ENCODE measurements at regions not wholly inside any gene's neighbourhood (a gene's known extent, or its start where the extent isn't known, plus 50 kb on each side); places are given as distances from the start of the nearest gene placed in this dataset.

- DNase-seq, result peak; percentile 28
These were observed 313.4 kb upstream of the SLC7A11 start for GRCh38 chr4:138555584-138555983.

DNA sequence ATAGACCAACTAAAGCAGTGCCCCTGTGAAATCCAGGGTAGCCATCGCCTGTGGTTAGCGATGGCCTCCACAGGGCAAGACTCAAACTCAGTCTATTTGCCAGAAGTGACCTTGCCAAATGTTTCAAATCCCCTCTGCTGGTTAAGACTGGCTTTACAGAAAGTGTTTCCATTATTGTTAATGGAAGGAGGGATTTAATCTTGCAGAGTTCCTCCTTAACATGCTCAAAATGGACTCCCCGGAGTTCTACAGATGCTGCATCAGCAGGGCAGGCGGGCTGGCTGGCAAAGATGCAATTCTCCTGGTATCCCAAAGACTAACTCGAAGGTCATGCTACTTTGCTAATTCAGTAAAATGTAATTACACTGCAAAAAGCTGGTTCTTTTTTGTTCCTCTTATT, 313.0 kb upstream of the SLC7A11 start:
- no peak for DNase-seq

- no peak for DNase-seq
These were observed 311.1 kb upstream of the SLC7A11 start for GRCh38 chr4:138553001-138553845.

DNA sequence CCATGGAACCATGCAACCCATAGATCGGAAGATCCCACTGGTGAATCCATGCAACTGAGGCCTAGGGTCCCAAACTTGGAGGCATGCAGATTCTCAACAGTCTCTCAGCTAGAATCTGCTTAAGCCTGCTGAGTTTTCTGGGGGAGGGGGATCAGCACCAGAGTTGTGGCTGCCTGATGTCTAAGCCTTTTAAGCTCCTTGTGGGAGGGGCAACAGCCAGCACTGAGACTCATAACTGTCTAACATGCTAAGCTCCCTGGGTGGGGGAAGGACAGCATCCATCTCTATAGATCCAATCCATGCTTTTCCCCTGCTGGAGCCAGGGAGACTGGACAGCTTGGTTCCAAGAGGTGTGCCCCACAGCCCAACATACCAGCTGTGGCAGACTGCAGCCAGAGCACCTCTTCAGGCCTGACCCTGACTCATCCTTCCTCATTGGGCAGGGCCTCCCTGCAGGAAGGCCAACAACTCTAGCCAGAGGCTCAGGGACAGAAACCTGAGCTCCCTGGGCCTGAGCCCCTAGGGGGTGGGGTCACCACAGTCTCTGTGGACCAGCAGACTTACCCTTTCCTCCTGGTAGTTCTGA, 300.1 kb upstream of the SLC7A11 start:
- no peak for DNase-seq

DNA sequence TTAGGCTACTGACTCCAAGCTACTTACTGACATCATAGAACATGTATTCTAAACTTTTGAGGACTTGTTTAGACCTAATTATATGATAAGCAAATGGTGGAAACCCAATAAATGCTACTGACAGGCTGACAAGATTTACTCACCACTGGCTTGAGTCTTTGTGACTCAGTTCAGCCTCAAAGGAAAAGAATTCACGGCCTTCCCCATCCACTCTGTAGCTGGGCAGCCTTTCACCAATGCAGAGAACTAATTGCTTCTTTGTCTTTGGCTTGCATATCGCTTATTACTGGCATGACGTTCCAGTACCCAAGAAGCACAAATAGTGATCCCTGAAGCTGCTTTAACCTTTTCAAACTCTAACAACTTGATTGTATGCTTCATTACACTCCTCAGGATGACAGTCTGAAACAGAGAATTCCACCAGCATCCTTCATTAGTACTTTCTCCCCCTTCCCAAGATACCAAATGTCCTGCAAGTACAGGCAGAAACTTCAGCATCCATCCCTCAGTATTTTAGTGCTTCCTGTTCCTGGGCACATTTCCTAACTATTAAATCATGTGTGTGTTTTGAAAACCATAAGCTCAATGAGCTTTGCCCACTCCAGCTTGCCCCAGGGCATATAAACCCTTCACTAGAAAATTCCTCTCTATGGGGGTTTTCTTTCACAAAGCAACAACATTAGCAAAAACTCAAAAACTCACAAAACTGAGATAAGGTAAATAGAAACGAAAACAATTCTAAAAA, 298.1 kb upstream of the SLC7A11 start:
- DNase-seq, result no peak

DNA sequence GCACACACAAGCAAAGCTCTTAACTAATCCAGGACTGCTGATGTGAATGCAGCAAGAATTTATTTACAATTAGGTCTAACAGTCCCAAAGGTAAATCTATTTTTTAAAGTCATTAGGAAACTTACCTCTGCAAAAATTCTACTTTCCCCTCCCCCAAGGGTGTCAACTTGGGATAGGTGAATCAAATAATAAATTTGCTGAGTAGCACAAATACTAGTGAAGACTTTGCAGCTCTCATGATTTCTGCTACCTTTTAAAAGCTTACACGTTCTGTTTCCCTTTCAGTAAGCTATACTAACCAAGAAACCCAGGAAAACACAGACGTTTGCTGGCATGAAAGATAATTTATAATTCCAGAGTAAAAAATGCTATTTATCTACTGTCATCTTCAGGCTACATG, 296.6 kb upstream of the SLC7A11 start:
- DNase-seq, result no peak

DNA sequence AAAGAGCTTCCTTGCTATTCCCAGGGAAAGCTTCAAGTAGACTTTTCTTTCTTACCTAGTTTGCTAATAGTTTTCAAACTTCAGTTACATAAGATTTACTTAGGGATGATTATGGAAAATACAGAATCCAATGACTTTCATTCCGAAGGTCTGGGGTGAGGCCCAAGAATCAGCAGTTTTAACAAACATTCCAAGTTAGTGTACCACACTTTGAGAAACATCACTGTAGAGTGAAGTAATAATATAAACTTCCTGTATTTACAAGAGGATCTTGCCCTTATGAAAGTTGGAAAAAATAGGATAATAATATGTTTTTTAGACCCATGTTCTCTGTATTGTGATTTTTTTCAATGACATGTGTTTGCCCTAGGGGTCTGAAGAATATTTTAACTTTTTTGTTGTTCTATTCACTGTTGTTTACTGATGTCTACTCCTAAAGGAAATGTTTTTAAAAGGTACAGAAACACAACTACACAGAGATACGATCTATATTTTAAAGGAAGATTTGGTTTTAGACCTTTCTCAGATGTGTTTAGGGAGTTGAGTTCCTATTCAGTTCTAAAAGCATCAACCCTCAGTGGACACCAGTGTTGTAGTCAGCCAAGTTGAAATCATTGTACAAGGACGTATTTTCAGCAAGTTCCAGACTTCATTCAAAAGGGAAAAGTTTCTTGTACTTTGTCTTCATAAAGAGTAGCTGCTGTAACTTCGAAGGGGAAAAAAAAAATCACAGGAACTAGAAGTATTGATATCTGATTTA, 295.8 kb upstream of the SLC7A11 start:
- DNase-seq, result no peak

GRCh38 chr4:138535316-138535715, 293.2 kb upstream of the SLC7A11 start:
- no peak for DNase-seq

DNA sequence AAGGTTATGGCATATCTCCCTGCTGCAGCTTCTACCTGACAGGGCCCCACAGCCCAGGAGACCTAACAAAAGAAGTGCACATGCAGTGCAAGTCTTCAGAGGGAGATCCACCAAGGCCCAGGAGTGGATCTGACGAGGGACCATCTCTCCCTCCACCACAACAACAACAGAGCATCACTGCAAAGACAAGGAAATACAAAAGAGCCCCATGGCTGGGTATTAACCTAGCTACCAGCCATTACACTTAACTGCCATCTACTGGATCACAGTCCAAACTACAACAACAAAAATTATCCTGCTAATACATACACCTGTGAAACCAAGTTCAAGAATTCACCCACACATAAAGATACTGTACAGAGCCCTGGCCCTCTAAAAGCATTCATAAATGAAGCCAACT, 280.2 kb upstream of the SLC7A11 start:
- peak; percentile 62 for DNase-seq

- no peak for DNase-seq
These were observed 279.7 kb upstream of the SLC7A11 start for GRCh38 chr4:138521809-138522208.

- DNase-seq, result no peak
These were observed 277.3 kb upstream of the SLC7A11 start for GRCh38 chr4:138519436-138519835.

DNA sequence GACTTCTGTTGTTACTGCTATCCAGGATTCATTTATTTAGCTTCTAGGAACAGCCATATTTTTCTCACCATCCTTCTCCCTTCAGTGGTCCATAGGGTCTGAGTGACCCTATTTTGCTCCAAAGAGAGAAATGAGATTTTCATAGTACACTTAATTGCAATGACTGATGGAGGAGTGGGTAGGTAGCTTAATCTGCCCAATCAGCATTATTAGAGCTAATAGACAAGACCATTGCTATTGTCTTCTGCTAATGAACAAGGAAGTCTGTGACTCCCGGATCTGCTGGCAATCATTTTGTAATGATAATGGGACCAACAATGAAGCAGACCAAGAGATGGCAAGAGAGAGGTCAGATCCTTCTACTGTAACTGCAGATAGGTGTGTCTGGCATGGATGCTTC, 271.4 kb upstream of the SLC7A11 start:
- DNase-seq, result no peak

GRCh38 chr4:138512756-138513155, 270.6 kb upstream of the SLC7A11 start:
- DNase-seq, result no peak

DNA sequence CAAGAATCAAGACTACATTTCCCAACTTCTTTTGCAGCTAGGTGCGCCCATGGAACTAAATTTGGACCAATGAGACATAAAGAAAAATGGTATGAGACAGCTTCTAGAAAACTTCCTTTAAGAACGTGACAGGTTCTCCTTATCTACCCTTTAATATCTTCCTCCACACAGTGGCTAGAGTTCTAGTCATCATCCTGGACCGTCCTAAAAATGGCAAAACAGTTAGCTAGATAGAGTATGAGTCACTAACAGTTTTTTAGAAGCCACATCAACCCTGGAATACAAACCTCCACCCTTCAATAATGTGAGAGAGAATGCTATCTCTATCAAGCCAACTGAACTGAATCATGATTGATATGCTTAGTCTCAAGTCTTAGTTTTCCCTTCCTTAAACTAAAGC, 267.9 kb upstream of the SLC7A11 start:
- no peak for DNase-seq

DNA sequence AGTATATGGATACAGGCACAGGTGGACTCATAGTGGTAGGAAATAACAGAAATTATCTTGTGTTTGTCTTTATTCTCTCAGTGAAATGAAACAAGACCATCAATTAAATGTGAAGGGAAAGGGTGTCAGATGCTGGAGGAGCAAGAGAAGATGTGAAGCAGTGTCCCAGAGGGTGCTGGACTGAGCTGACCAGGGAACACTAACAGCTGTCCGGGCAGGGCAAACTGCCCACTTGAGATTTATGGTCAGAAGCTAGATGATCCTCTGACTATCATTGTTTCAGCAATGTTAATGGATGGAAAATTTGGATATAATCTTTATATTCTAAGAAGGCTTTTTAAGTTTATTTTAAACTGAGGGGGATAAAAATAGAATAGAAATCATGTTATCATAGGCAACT, 267.2 kb upstream of the SLC7A11 start:
- DNase-seq, result no peak

- DNase-seq, result no peak
These were observed 265.4 kb upstream of the SLC7A11 start for GRCh38 chr4:138507522-138507921.

GRCh38 chr4:138501614-138502013, 259.5 kb upstream of the SLC7A11 start:
- DNase-seq, result peak; percentile 6

DNA sequence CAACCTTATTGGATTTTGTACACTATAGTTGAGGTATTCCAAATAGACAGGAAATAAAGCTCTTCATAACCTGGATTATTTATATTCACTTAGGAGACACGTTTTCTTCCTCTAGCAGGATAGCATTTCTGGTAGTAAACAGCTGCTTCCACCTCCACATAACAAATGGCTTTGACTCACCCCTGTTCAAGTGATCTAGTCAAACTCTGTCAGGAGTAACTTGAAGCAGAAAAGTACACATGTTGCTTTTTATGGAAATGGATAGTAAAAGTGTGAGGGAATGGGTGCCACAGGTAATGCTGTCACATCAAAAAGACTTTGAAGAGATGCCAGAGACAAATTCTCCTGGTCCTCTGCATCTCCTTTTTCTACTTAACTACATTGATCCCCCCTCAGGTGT, 258.7 kb upstream of the SLC7A11 start:
- no peak for DNase-seq

GRCh38 chr4:138499627-138500026, 257.5 kb upstream of the SLC7A11 start:
- DNase-seq, result no peak

- peak; percentile 51 for DNase-seq
These were observed 252.8 kb upstream of the SLC7A11 start for GRCh38 chr4:138494931-138495330.

DNA sequence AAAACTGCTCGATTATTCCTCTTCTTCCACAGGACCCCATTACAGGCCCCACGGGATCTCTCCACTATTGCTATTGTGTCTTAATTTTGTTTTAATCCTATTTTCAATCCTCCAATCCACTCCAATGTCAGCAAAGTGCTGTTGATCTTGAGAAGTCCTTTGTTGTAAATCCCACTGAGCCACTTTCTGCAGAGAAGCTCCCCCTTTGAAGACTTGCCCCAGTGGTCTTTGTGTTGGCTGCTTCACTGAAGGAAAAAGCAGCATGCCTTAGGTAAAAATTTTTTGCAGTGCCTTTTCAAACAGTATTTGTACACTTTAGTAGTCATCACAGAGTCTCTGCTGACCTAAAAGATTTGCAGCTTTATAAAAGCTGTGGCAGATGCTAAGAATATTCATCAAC, 252.0 kb upstream of the SLC7A11 start:
- DNase-seq, result no peak

DNA sequence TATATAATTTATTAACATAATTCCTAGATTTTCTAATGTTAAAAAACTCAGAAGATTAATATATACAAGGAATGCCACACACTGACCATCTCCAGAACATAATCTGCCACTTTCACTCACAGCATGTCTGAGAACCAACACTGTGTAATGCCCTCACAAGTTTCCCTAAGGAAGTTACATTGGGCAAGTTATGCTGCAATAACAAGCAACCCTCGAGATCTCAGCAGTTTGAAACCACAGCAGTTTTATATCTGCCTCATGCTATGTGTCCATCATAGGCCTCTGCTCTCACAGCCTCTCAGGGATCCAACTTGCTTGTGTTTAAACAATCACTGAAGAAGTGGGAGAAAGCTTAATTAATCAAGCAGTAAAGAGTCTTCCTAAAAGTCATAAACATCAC, 250.0 kb upstream of the SLC7A11 start:
- DNase-seq, result no peak

GRCh38 chr4:138488533-138488932, 246.4 kb upstream of the SLC7A11 start:
- DNase-seq, result no peak

Data from dermis blood vessel endothelial cell (primary cell).